ENCODE measurements at regions not wholly inside any gene's neighbourhood (a gene's known extent, or its start where the extent isn't known, plus 50 kb on each side); places are given as distances from the start of the nearest gene placed in this dataset.

GRCh38 chr21:34276711-34277425 is 86.9 kb upstream of the KCNE2 start:
- Mint-ChIP-seq H3K27me3 (ENCODE audit: low read depth) (no peaks in the 10 kb centered on the region), H3K36me3 (no peaks in the 10 kb centered on the region), H3K27ac (no peak overlapping the region), H3K4me1 (peaks cover 33% of the 10 kb centered on the region), H3K4me3 (no peak overlapping the region), H3K9me3 (no peaks in the 10 kb centered on the region)
- TF ChIP-seq CTCF (IDR thresholded peaks at IDR 0.05; ENCODE audit: unreplicated experiment): no peak
- DNase-seq (ENCODE audit: low spot score in 2 of 2, unreplicated experiment in 2 of 2): no peak

GRCh38 chr21:34278451-34278850 is 85.4 kb upstream of the KCNE2 start:
- Mint-ChIP-seq H3K27me3 (ENCODE audit: low read depth) (no peaks in the 10 kb centered on the region), H3K4me3 (no peak overlapping the region), H3K9me3 (no peaks in the 10 kb centered on the region), H3K27ac (no peak overlapping the region), H3K36me3 (no peaks in the 10 kb centered on the region), H3K4me1 (peaks cover 31% of the 10 kb centered on the region)
- TF ChIP-seq CTCF (IDR thresholded peaks at IDR 0.05; ENCODE audit: unreplicated experiment): no peak
- no peak for DNase-seq (ENCODE audit: low spot score in 2 of 2, unreplicated experiment in 2 of 2)

GRCh38 chr21:34279285-34279684 is 84.5 kb upstream of the KCNE2 start:
- DNase-seq (ENCODE audit: low spot score in 2 of 2, unreplicated experiment in 2 of 2): no peak
- Mint-ChIP-seq H3K36me3 (no peaks in the 10 kb centered on the region), H3K4me3 (no peak overlapping the region), H3K9me3 (no peaks in the 10 kb centered on the region), H3K27ac (peak overlapping the region; percentile 21), H3K27me3 (ENCODE audit: low read depth) (no peaks in the 10 kb centered on the region), H3K4me1 (peaks cover 31% of the 10 kb centered on the region)
- TF ChIP-seq CTCF (IDR thresholded peaks at IDR 0.05; ENCODE audit: unreplicated experiment): no peak

- H3K27me3 Mint-ChIP-seq (ENCODE audit: low read depth): no peaks in the 10 kb centered on the region
Observed at GRCh38 chr21:34279883-34280282, 83.9 kb upstream of the KCNE2 start.

GRCh38 chr21:34280389-34280795 is 83.4 kb upstream of the KCNE2 start:
- peak in 1 of 2 experiments; percentile 48 for DNase-seq (ENCODE audit: low spot score in 2 of 2, unreplicated experiment in 2 of 2)
- no peaks in the 10 kb centered on the region for H3K9me3 Mint-ChIP-seq
- peaks cover 31% of the 10 kb centered on the region for H3K4me1 Mint-ChIP-seq

More at GRCh38 chr21:34279883-34280282, 83.9 kb upstream of the KCNE2 start:
- no peak for TF ChIP-seq CTCF (IDR thresholded peaks at IDR 0.05; ENCODE audit: unreplicated experiment)
- H3K4me3 Mint-ChIP-seq: peak overlapping the region; percentile 5
- no peaks in the 10 kb centered on the region for H3K9me3 Mint-ChIP-seq
- H3K36me3 Mint-ChIP-seq: no peaks in the 10 kb centered on the region
- peak overlapping the region; percentile 90 for H3K27ac Mint-ChIP-seq
- DNase-seq (ENCODE audit: low spot score in 2 of 2, unreplicated experiment in 2 of 2): no peak
- H3K4me1 Mint-ChIP-seq: peaks cover 31% of the 10 kb centered on the region

More at GRCh38 chr21:34280389-34280795, 83.4 kb upstream of the KCNE2 start:
- H3K36me3 Mint-ChIP-seq: no peaks in the 10 kb centered on the region
- H3K27me3 Mint-ChIP-seq (ENCODE audit: low read depth): no peaks in the 10 kb centered on the region
- peak overlapping the region; percentile 90 for H3K27ac Mint-ChIP-seq
- TF ChIP-seq CTCF (IDR thresholded peaks at IDR 0.05; ENCODE audit: unreplicated experiment): no peak
- peak overlapping the region; percentile 5 for H3K4me3 Mint-ChIP-seq

Data from mesothelial cell of epicardium (in vitro differentiated cells).